Vagina (tissue), 2 donors: ENCODE measurements at regions not wholly inside any gene's neighbourhood (a gene's known extent, or its start where the extent isn't known, plus 50 kb on each side); places are given as distances from the start of the nearest gene placed in this dataset.
"Not testable (repeated sequence)": the region's sequence is repeated elsewhere in the genome, so short reads cannot be mapped to it uniquely, and the experiment has no call there.

Experiments used
- DNase-seq, 2 donors: peaks; one replicate each; pipeline ENCODE4 v3.0.0-alpha.2; 2017; ENCODE audit errors: extremely low spot score in 2 of 2
- H3K27ac ChIP-seq: fragments of 200-600 bp; sonication (generic); one replicate; pipeline ENCODE4 v1.5.1; 2019
- H3K27me3 ChIP-seq: fragments of 200-600 bp; sonication (generic); one replicate; pipeline ENCODE4 v1.5.1; 2019
- H3K36me3 ChIP-seq, 2 donors: fragments of 200-600 bp; sonication (generic); one replicate each; pipeline ENCODE4 v1.5.1; 2017 to 2019
- H3K4me1 ChIP-seq: fragments of 200-600 bp; sonication (generic); one replicate; pipeline ENCODE4 v1.5.1; 2019
- H3K4me3 ChIP-seq, 2 donors: fragments of 200-600 bp; sonication (generic); 1 replicate in 1 of 2; 2 replicates in 1 of 2; pipeline ENCODE4 v1.5.1; 2016 to 2019
- H3K9me3 ChIP-seq: fragments of 200-600 bp; sonication (generic); one replicate; pipeline ENCODE4 v1.5.1; 2019
- CTCF ChIP-seq, 3 experiments: fragments of 450-650 bp in 2 of 3; fragments of 200-600 bp in 1 of 3; sonication (generic) in 1 of 3; IDR thresholded peaks; one replicate each; pipeline ENCODE4 v1.5.1; 2017 to 2019; ENCODE audit warnings: antibody characterized with exemption in 3 of 3, mild to moderate bottlenecking in 2 of 3, moderate library complexity in 2 of 3
- POLR2A ChIP-seq, 2 donors: fragments of 450-650 bp; IDR thresholded peaks; one replicate each; pipeline ENCODE4 v1.6.1; 2017; ENCODE audit warnings: antibody characterized with exemption in 2 of 2, mild to moderate bottlenecking in 2 of 2, moderate library complexity in 2 of 2
- POLR2AphosphoS5 ChIP-seq, 2 donors: sonication (generic); formaldehyde crosslinking; IDR thresholded peaks; one replicate each; pipeline ENCODE4 v1.9.0; 2017; ENCODE audit warnings: antibody characterized with exemption in 2 of 2, mild to moderate bottlenecking in 2 of 2, low read depth in 1 of 2; ENCODE audit not compliant: insufficient read depth in 1 of 2
- intact Hi-C: fragments of 100-400 bp; cut with DNase I; formaldehyde crosslinking; loops from one replicate; pipeline ENCODE4 v1.15.1; 2023

DNA sequence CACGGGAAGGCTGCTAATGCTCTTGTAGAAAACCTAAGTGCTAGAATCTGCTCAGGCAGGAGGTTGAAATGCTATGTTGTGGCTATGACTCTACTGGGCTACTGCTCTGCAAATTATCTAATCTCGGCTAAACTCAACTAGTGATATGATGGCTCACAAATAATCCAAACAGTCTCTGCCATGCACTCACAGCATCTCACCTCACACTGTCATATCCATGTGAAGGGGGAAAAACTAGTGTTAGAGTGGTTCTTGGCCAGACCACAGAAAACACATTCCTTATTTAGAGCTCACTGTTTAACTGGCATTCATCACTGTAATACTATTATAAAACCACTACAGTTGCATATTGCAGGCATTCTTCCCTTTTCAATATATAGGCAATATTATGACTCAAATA, 81.8 kb upstream of the DST start:
- Histone ChIP-seq H3K36me3 (no peaks in the 10 kb centered on the region), H3K9me3 (no peaks in the 10 kb centered on the region), H3K27ac (no peak overlapping the region), H3K27me3 (no peaks in the 10 kb centered on the region), H3K4me3 (no peak overlapping the region), H3K4me1 (peaks cover under 1% of the 10 kb centered on the region)
- no peak for DNase-seq
- intact Hi-C loops = no loop called here
- TF ChIP-seq POLR2AphosphoS5 (IDR thresholded peaks at IDR 0.05; ENCODE audit: insufficient read depth in 1 of 2, low read depth in 1 of 2) (no peak), POLR2A (IDR thresholded peaks at IDR 0.05) (no peak), CTCF (IDR thresholded peaks at IDR 0.05) (no peak)

- no peak for DNase-seq
- H3K4me1 ChIP-seq = no peaks in the 10 kb centered on the region
- no peak for TF ChIP-seq POLR2AphosphoS5 (IDR thresholded peaks at IDR 0.05; ENCODE audit: insufficient read depth in 1 of 2, low read depth in 1 of 2)
- TF ChIP-seq POLR2A (IDR thresholded peaks at IDR 0.05) = no peak
- TF ChIP-seq CTCF (IDR thresholded peaks at IDR 0.05) = no peak
Observed at GRCh38 chr6:56720882-56721281, 78.2 kb upstream of the DST start.

DNA sequence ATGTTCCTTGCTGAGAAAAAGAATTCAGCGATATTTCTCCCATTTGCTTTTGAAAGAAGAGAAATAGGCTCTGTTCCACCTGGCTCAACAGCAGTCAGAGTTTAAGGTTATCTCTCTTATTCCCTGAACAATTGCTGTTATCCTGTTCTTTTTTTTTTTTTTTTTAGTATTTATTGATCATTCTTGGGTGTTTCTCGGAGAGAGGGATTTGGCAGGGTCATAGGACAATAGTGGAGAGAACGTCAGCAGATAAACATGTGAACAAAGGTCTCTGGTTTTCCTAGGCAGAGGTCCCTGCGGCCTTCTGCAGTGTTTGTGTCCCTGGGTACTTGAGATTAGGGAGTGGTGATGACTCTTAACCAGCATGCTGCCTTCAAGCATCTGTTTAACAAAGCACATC, 77.5 kb upstream of the DST start:
- intact Hi-C loops, H3K4me3 ChIP-seq, H3K27me3 ChIP-seq, H3K27ac ChIP-seq, DNase-seq, H3K36me3 ChIP-seq, H3K4me1 ChIP-seq, H3K9me3 ChIP-seq: not testable (repeated sequence)

More at GRCh38 chr6:56720882-56721281, 78.2 kb upstream of the DST start:
- H3K27me3 ChIP-seq = no peaks in the 10 kb centered on the region
- no peaks in the 10 kb centered on the region for H3K9me3 ChIP-seq
- H3K36me3 ChIP-seq = no peaks in the 10 kb centered on the region
- intact Hi-C loops = no loop called here
- H3K4me3 ChIP-seq = no peak overlapping the region
- no peak overlapping the region for H3K27ac ChIP-seq

DNA sequence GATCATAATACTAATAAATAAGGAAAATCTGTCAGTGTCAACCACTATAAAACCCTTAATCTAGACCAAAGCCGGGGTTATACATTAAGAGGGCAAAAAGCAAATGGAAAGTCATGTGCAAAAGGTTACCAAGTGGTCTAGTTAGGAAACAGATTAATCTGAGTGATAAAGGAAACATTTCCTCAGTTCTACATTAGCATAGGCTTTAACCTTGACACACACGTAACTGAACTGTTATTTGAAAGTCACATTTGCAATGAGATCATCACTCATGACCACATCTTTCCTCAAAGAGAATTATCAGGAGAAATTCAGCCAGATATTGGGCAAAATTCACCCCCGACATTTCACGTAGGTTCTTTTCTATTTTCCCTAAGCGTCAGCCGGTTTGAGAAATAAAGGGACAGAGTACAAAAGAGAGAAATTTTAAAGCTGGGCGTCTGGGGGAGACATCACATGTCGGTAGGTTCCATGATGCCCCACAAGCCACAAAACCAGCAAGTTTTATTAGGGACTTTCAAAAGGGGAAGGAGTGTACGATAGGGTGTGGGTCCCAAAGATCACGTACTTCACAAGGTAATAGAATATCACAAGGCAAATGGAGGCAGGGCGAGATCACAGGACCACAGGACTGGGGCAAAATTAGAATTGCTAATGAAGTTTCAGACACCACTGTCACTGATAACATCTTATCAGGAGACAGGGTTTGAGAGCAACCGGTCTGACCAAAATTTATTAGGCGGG, 76.8 kb upstream of the DST start:
- H3K9me3 ChIP-seq, H3K36me3 ChIP-seq, H3K4me1 ChIP-seq, intact Hi-C loops, H3K4me3 ChIP-seq, H3K27me3 ChIP-seq, H3K27ac ChIP-seq, DNase-seq: not testable (repeated sequence)

GRCh38 chr6:56718236-56718635, 75.5 kb upstream of the DST start:
- DNase-seq = no peak
- Histone ChIP-seq H3K27ac (no peak overlapping the region), H3K36me3 (no peaks in the 10 kb centered on the region), H3K4me3 (no peak overlapping the region), H3K27me3 (no peaks in the 10 kb centered on the region), H3K9me3 (no peaks in the 10 kb centered on the region), H3K4me1 (peaks cover 4% of the 10 kb centered on the region)
- intact Hi-C loops = no loop called here
- no peak for TF ChIP-seq CTCF (IDR thresholded peaks at IDR 0.05)

DNA sequence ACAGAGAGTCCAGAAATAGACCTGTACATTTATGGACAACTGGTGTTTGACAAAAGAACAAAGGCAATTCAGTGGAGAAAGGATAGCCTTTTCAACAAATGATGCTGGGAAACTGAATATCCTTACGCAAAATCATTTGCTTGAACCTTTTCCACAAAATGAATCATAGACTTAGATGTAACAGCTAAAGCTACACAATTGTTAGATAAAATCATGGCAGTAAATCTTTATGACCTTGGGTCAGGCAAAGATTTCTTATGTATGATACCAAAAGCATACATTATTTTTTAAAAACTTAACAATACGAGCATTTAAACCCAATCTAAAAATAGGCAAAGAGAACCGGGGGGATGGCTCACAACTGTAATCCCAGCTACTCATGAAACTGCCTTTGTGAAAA, 73.5 kb upstream of the DST start:
- intact Hi-C loops = no loop called here
- Histone ChIP-seq H3K9me3 (no peaks in the 10 kb centered on the region), H3K36me3 (no peaks in the 10 kb centered on the region), H3K4me1 (peaks cover 8% of the 10 kb centered on the region), H3K27ac (no peak overlapping the region), H3K27me3 (no peaks in the 10 kb centered on the region), H3K4me3 (no peak overlapping the region)
- TF ChIP-seq POLR2AphosphoS5 (IDR thresholded peaks at IDR 0.05; ENCODE audit: insufficient read depth in 1 of 2, low read depth in 1 of 2) (no peak), CTCF (IDR thresholded peaks at IDR 0.05) (no peak), POLR2A (IDR thresholded peaks at IDR 0.05) (no peak)
- DNase-seq = no peak
